Putamen (tissue), 1 donor: ENCODE measurements at regions not wholly inside any gene's neighbourhood (a gene's known extent, or its start where the extent isn't known, plus 50 kb on each side); places are given as distances from the start of the nearest gene placed in this dataset.

Experiments
- DNase-seq: peaks from one replicate; pipeline ENCODE4 v3.0.0-alpha.2; 2016; ENCODE audit warnings: low spot score

GRCh38 chr5:73291873-73292272 lies 118.9 kb downstream of the TMEM174 start:
- no peak for DNase-seq

- DNase-seq, result no peak
Observed at GRCh38 chr5:73290242-73290641, 117.2 kb downstream of the TMEM174 start.

- DNase-seq, result no peak
Observed at GRCh38 chr5:73288803-73289720, 116.1 kb downstream of the TMEM174 start.

GRCh38 chr5:73286896-73287295 lies 113.9 kb downstream of the TMEM174 start:
- DNase-seq, result no peak

GRCh38 chr5:73284985-73285384 lies 112.0 kb downstream of the TMEM174 start:
- no peak for DNase-seq

GRCh38 chr5:73284220-73284795 lies 111.3 kb downstream of the TMEM174 start:
- DNase-seq, result no peak

- no peak for DNase-seq
Observed at GRCh38 chr5:73282923-73283322, 109.9 kb downstream of the TMEM174 start.

- no peak for DNase-seq
Observed at GRCh38 chr5:73282383-73282782, 109.4 kb downstream of the TMEM174 start.

- no peak for DNase-seq
Observed at GRCh38 chr5:73280821-73281746, 108.1 kb downstream of the TMEM174 start.

- DNase-seq, result no peak
Observed at GRCh38 chr5:73280386-73280785, 107.4 kb downstream of the TMEM174 start.

- DNase-seq, result no peak
Observed at GRCh38 chr5:73279805-73280204, 106.8 kb downstream of the TMEM174 start.

- no peak for DNase-seq
Observed at GRCh38 chr5:73278693-73279092, 105.7 kb downstream of the TMEM174 start.

- peak; percentile 81 for DNase-seq
Observed at GRCh38 chr5:73274881-73275663, 102.1 kb downstream of the TMEM174 start.

GRCh38 chr5:73274121-73274520 lies 101.1 kb downstream of the TMEM174 start:
- DNase-seq, result no peak

- DNase-seq, result no peak
Observed at GRCh38 chr5:73273379-73274050, 100.5 kb downstream of the TMEM174 start.

GRCh38 chr5:73272351-73272750 lies 99.4 kb downstream of the TMEM174 start:
- no peak for DNase-seq

GRCh38 chr5:73268826-73269225 lies 95.8 kb downstream of the TMEM174 start:
- no peak for DNase-seq

- DNase-seq, result no peak
Observed at GRCh38 chr5:73267766-73268435, 94.9 kb downstream of the TMEM174 start.

GRCh38 chr5:73266925-73267765 lies 94.2 kb downstream of the TMEM174 start:
- no peak for DNase-seq
